GM12878 (cell line): ENCODE measurements at regions not wholly inside any gene's neighbourhood (a gene's known extent, or its start where the extent isn't known, plus 50 kb on each side); places are given as distances from the start of the nearest gene placed in this dataset.

Experiments
- ATAC-seq: fragments of 200-7000 bp; cut with Tn5 transposase; 3 replicates; pipeline ENCODE4 v1.9.1; 2020; ENCODE audit warnings: mild to moderate bottlenecking, moderate library complexity
- BruUV-seq: library from RNA; stranded (reverse); fragments of 400-500 nt; replicated peaks from 2 replicates; lab custom pipeline; 2021; lab: Mats Ljungman, UMichigan
- CTCF ChIA-PET: fragments of 300-600 bp; sonication (Branson Sonifier 250); formaldehyde crosslinking; extraction: SDS; loops from one replicate; lab custom pipeline; 2021; ENCODE audit warnings: inconsistent platforms; lab: Yijun Ruan, JAX
- POLR2A ChIA-PET: fragments of 350-600 bp; formaldehyde crosslinking; extraction: SDS; loops from one replicate; lab custom pipeline; 2021; ENCODE audit warnings: inconsistent platforms; lab: Charles Lee
- RAD21 ChIA-PET: fragments of 300-600 bp; sonication (Branson Sonifier 250); formaldehyde crosslinking; loops from one replicate; lab custom pipeline; 2023; ENCODE audit warnings: antibody characterized with exemption; ENCODE audit not compliant: unreplicated experiment; lab: Charles Lee
- SMC1A ChIA-PET: fragments of 300-600 bp; sonication (Branson Sonifier 250); formaldehyde crosslinking; loops from one replicate; lab custom pipeline; 2023; ENCODE audit not compliant: unreplicated experiment, uncharacterized antibody; lab: Charles Lee
- DNase-seq: peaks from one replicate; pipeline ENCODE4 v3.0.0-alpha.2; 2011; ENCODE audit warnings: low read depth, low spot score
- FAIRE-seq: peaks from 3 replicates; lab custom pipeline; 2011; peaks lifted over from hg19 to GRCh38; lab: Jason Lieb, UNC
- H2AFZ ChIP-seq: 2 replicates; pipeline ENCODE4 v1.6.0; 2011; ENCODE audit warnings: low read depth, low read length, control low read depth; ENCODE audit not compliant: control insufficient read depth
- H3K27ac ChIP-seq: 2 replicates; pipeline ENCODE4 v1.5.1; 2011; ENCODE audit warnings: control low read depth; ENCODE audit not compliant: control insufficient read depth, insufficient read depth
- H3K27me3 ChIP-seq, 2 experiments: replicated peaks in 1 of 2; 2 replicates each; pipeline versions ENCODE4 v1.6.0 to v1.6.1; 2011; ENCODE audit warnings: low read length in 1 of 2; ENCODE audit not compliant: control insufficient read depth in 2 of 2, insufficient read depth in 2 of 2
- H3K36me3 ChIP-seq, 2 experiments: 2 replicates each; pipeline ENCODE4 v1.5.1; 2011; ENCODE audit warnings: low read length in 1 of 2; ENCODE audit not compliant: control insufficient read depth in 2 of 2, insufficient read depth in 2 of 2
- H3K4me1 ChIP-seq: 2 replicates; pipeline ENCODE4 v1.6.1; 2011; ENCODE audit warnings: mild to moderate bottlenecking, low read length, moderate library complexity, mixed read lengths; ENCODE audit not compliant: control insufficient read depth, insufficient read depth
- H3K4me2 ChIP-seq: 2 replicates; pipeline ENCODE4 v1.6.0; 2011; ENCODE audit warnings: control low read depth; ENCODE audit not compliant: control insufficient read depth, insufficient read depth
- H3K4me3 ChIP-seq: fragments of 200-600 bp; sonication (generic); 2 replicates; pipeline ENCODE4 v1.5.1; 2016
- H3K79me2 ChIP-seq: 2 replicates; pipeline ENCODE4 v1.6.0; 2011; ENCODE audit warnings: low read length; ENCODE audit not compliant: control insufficient read depth, insufficient read depth
- H3K9ac ChIP-seq: 2 replicates; pipeline ENCODE4 v1.8.0; 2011; ENCODE audit warnings: low read length, control low read depth, mixed read lengths; ENCODE audit not compliant: control insufficient read depth, insufficient read depth
- H3K9me3 ChIP-seq: replicated peaks from 3 replicates; pipeline ENCODE4 v1.5.1; 2011; ENCODE audit warnings: mild to moderate bottlenecking, low read length; ENCODE audit not compliant: control insufficient read depth, insufficient read depth
- H4K20me1 ChIP-seq: 2 replicates; pipeline ENCODE4 v1.6.0; 2011; ENCODE audit not compliant: control insufficient read depth, insufficient read depth
- ATF7 ChIP-seq: fragments of 450-650 bp; IDR thresholded peaks from 2 replicates; pipeline ENCODE4 v1.6.1; 2016; ENCODE audit warnings: low read depth, mild to moderate bottlenecking
- HDGF ChIP-seq: fragments of 450-650 bp; IDR thresholded peaks from 2 replicates; pipeline ENCODE4 v1.6.1; 2016; ENCODE audit warnings: antibody characterized with exemption
- IKZF2 ChIP-seq, 2 experiments: fragments of 450-650 bp; IDR thresholded peaks; 2 replicates each; pipeline ENCODE4 v1.6.1; 2017; ENCODE audit warnings: mild to moderate bottlenecking in 2 of 2, moderate library complexity in 2 of 2
- MEF2B ChIP-seq: fragments of 450-650 bp; IDR thresholded peaks from 2 replicates; pipeline ENCODE4 v1.6.1; 2018; ENCODE audit warnings: mild to moderate bottlenecking, moderate library complexity; ENCODE audit not compliant: partially characterized antibody, poor library complexity, severe bottlenecking
- MLLT1 ChIP-seq: fragments of 450-650 bp; IDR thresholded peaks from 2 replicates; pipeline ENCODE4 v1.6.1; 2016; ENCODE audit warnings: mild to moderate bottlenecking
- RBBP5 ChIP-seq: fragments of 200-600 bp; sonication (generic); conservative IDR thresholded peaks from 2 replicates; pipeline ENCODE4 v1.6.1; 2016
- REST ChIP-seq: IDR thresholded peaks from 2 replicates; pipeline ENCODE4 v1.6.1; 2012; ENCODE audit warnings: mild to moderate bottlenecking, low read depth, low read length
- RFX5 ChIP-seq: IDR thresholded peaks from 2 replicates; pipeline ENCODE4 v1.6.1; 2011; ENCODE audit warnings: low read depth, low read length, improper control_type of control experiment
- RUNX3 ChIP-seq: IDR thresholded peaks from 2 replicates; pipeline ENCODE4 v1.6.1; 2012; ENCODE audit warnings: low read length, inconsistent platforms
- SMAD5 ChIP-seq: IDR thresholded peaks from 2 replicates; pipeline ENCODE4 v1.6.1; 2016; ENCODE audit warnings: antibody characterized with exemption, low read depth
- SMARCA5 ChIP-seq: fragments of 450-650 bp; IDR thresholded peaks from 2 replicates; pipeline ENCODE4 v1.6.1; 2017; ENCODE audit warnings: mild to moderate bottlenecking
- SREBF1 ChIP-seq: IDR thresholded peaks from 2 replicates; pipeline ENCODE4 v1.6.1; 2012; ENCODE audit warnings: mild to moderate bottlenecking, low read length
- ZBTB4 ChIP-seq: fragments of 450-650 bp; formaldehyde crosslinking; IDR thresholded peaks from 2 replicates; pipeline ENCODE4 v1.4.0; 2022; ENCODE audit warnings: mild to moderate bottlenecking, moderate library complexity
- ZNF592 ChIP-seq: fragments of 450-650 bp; IDR thresholded peaks from 2 replicates; pipeline ENCODE4 v1.6.1; 2017; ENCODE audit warnings: mild to moderate bottlenecking, moderate library complexity
- WGBS: methylation state at CpG from one replicate; pipeline ENCODE4 v1.1.6; 2016; ENCODE audit warnings: low lambda C conversion rate; ENCODE audit not compliant: insufficient replicate concordance, insufficient coverage; ENCODE audit errors: missing lambda C conversion rate; 5-methylcytosine and 5-hydroxymethylcytosine counted together
- in situ Hi-C: fragments of 300-500 bp; cut with MboI; formaldehyde crosslinking; loops from 9 replicates; pipeline ENCODE4 v1.14.3; 2018; ENCODE audit warnings: mixed read lengths
- intact Hi-C: fragments of 100-400 bp; cut with micrococcal nuclease; formaldehyde crosslinking; loops from one replicate; pipeline ENCODE4 v1.14.2; 2022; ENCODE audit not compliant: unreplicated experiment

- no peak for ATAC-seq
- TF ChIP-seq MLLT1: no peak
- no peak for TF ChIP-seq RFX5
- TF ChIP-seq IKZF2 (IDR thresholded peaks at IDR 0.05): no peak
- TF ChIP-seq REST: no peak
- TF ChIP-seq HDGF: no peak
- TF ChIP-seq RBBP5: no peak
- no peak for TF ChIP-seq RUNX3
- TF ChIP-seq SMAD5: no peak
- no peak for TF ChIP-seq ATF7
- no peak for TF ChIP-seq MEF2B
- no peak for TF ChIP-seq SMARCA5
- TF ChIP-seq SREBF1: no peak
- TF ChIP-seq ZBTB4 (CRISPR knock-in tag): no peak
- no peak for TF ChIP-seq ZNF592
Measured at GRCh38 chr4:170305627-170306026, 215.9 kb upstream of the AADAT start.

More at GRCh38 chr4:170305627-170306026, 215.9 kb upstream of the AADAT start:
- no peak overlapping the region for H3K9ac ChIP-seq
- RAD21 ChIA-PET: interaction anchor here (1.8 kb wide), 1 partner anchor 69 kb away, joined by 7 read pairs; no protein-coding TSS in a partner anchor
- in situ Hi-C loops: no loop called here
- H2AFZ ChIP-seq: no peak overlapping the region
- DNase-seq: no peak
- SMC1A ChIA-PET: interaction anchor here (3.9 kb wide), 1 partner anchor 69 kb away, joined by 15 read pairs; no protein-coding TSS in a partner anchor
- no peak overlapping the region for H3K4me3 ChIP-seq
- BruUV-seq: no TSS peak
- WGBS: 38% methylated on average over 2 of the region's 2 CpGs
- no peak overlapping the region for H3K4me2 ChIP-seq
- no peaks in the 10 kb centered on the region for H4K20me1 ChIP-seq
- intact Hi-C loops: no loop called here
- POLR2A ChIA-PET: no interaction called here
- H3K27ac ChIP-seq: no peak overlapping the region
- no peaks in the 10 kb centered on the region for H3K4me1 ChIP-seq
- no peaks in the 10 kb centered on the region for H3K27me3 ChIP-seq
- H3K79me2 ChIP-seq: no peaks in the 10 kb centered on the region
- H3K9me3 ChIP-seq: no peaks in the 10 kb centered on the region; the same call in 2 of the 3 replicates
- no peak for FAIRE-seq
- H3K36me3 ChIP-seq: no peaks in the 10 kb centered on the region
- CTCF ChIA-PET: interaction anchor here (1.2 to 1.9 kb wide), 2 partner anchors 48 to 192 kb away, joined by 4 to 8 read pairs; no protein-coding TSS in a partner anchor
